Ascending aorta (tissue), 2 donors: ENCODE measurements at regions not wholly inside any gene's neighbourhood (a gene's known extent, or its start where the extent isn't known, plus 50 kb on each side); places are given as distances from the start of the nearest gene placed in this dataset.

Experiments used
- DNase-seq, 2 donors: peaks; one replicate each; pipeline ENCODE4 v3.0.0-alpha.2; 2019; ENCODE audit warnings: low spot score in 2 of 2
- H3K27ac ChIP-seq, 2 donors: fragments of 200-600 bp; sonication (generic); one replicate each; pipeline ENCODE4 v1.5.1; 2016 to 2017; ENCODE audit warnings: mild to moderate bottlenecking in 1 of 2
- H3K27me3 ChIP-seq: fragments of 200-600 bp; sonication (generic); one replicate; pipeline ENCODE4 v1.5.1; 2017
- H3K36me3 ChIP-seq, 2 donors: fragments of 200-600 bp; sonication (generic); one replicate each; pipeline ENCODE4 v1.5.1; 2016
- H3K4me1 ChIP-seq, 2 donors: fragments of 200-600 bp; sonication (generic); one replicate each; pipeline ENCODE4 v1.5.1; 2016 to 2017; ENCODE audit warnings: mild to moderate bottlenecking in 1 of 2
- H3K4me3 ChIP-seq, 2 donors: fragments of 200-600 bp; sonication (generic); one replicate each; pipeline ENCODE4 v1.5.1; 2016 to 2017; ENCODE audit warnings: mild to moderate bottlenecking in 1 of 2
- H3K9me3 ChIP-seq, 2 donors: fragments of 200-600 bp; sonication (generic); one replicate each; pipeline ENCODE4 v1.5.1; 2016
- CTCF ChIP-seq, 3 experiments: fragments of 200-600 bp in 2 of 3; fragments of 450-650 bp in 1 of 3; sonication (generic) in 2 of 3; IDR thresholded peaks; one replicate each; pipeline ENCODE4 v1.5.1; 2016 to 2019; ENCODE audit warnings: antibody characterized with exemption in 3 of 3, mild to moderate bottlenecking in 1 of 3, moderate library complexity in 1 of 3
- intact Hi-C: fragments of 100-400 bp; cut with DNase I; formaldehyde crosslinking; loops from one replicate; pipeline ENCODE4 v1.15.1; 2023

GRCh38 chr4:146061610-146062334 lies 113.7 kb upstream of the LSM6 start:
- DNase-seq, result no peak
- no peak for TF ChIP-seq CTCF (IDR thresholded peaks at IDR 0.05)
- H3K4me1 ChIP-seq, result no peaks in the 10 kb centered on the region
- no peaks in the 10 kb centered on the region for H3K36me3 ChIP-seq
- intact Hi-C loops, result no loop called here
- H3K4me3 ChIP-seq, result no peak overlapping the region
- H3K9me3 ChIP-seq, result no peaks in the 10 kb centered on the region
- no peaks in the 10 kb centered on the region for H3K27me3 ChIP-seq
- no peak overlapping the region for H3K27ac ChIP-seq

- intact Hi-C loops, result no loop called here
- DNase-seq, result no peak
- H3K27ac ChIP-seq, result no peak overlapping the region
- TF ChIP-seq CTCF (IDR thresholded peaks at IDR 0.05), result no peak
- H3K27me3 ChIP-seq, result no peaks in the 10 kb centered on the region
- H3K4me1 ChIP-seq, result no peaks in the 10 kb centered on the region
- H3K36me3 ChIP-seq, result no peaks in the 10 kb centered on the region
- H3K4me3 ChIP-seq, result no peak overlapping the region
- H3K9me3 ChIP-seq, result no peaks in the 10 kb centered on the region
These were observed 115.7 kb upstream of the LSM6 start for GRCh38 chr4:146059865-146060264.

- no peak for DNase-seq
- no peak overlapping the region for H3K27ac ChIP-seq
- no peak for TF ChIP-seq CTCF (IDR thresholded peaks at IDR 0.05)
- H3K27me3 ChIP-seq, result no peaks in the 10 kb centered on the region
- no peaks in the 10 kb centered on the region for H3K4me1 ChIP-seq
- no peak overlapping the region for H3K4me3 ChIP-seq
- H3K9me3 ChIP-seq, result no peaks in the 10 kb centered on the region
- no peaks in the 10 kb centered on the region for H3K36me3 ChIP-seq
- intact Hi-C loops, result no loop called here
These were observed 116.4 kb upstream of the LSM6 start for GRCh38 chr4:146059151-146059550.

GRCh38 chr4:146058531-146058930 lies 117.0 kb upstream of the LSM6 start:
- DNase-seq, result no peak
- Histone ChIP-seq H3K27me3 (no peaks in the 10 kb centered on the region), H3K4me1 (no peaks in the 10 kb centered on the region), H3K36me3 (no peaks in the 10 kb centered on the region), H3K27ac (no peak overlapping the region), H3K4me3 (no peak overlapping the region), H3K9me3 (no peaks in the 10 kb centered on the region)
- intact Hi-C loops, result no loop called here
- TF ChIP-seq CTCF (IDR thresholded peaks at IDR 0.05), result no peak

- Histone ChIP-seq H3K9me3 (no peaks in the 10 kb centered on the region), H3K4me1 (peaks cover 0 to 8% of the 10 kb centered on the region in 2 donors), H3K4me3 (no peak overlapping the region), H3K27me3 (no peaks in the 10 kb centered on the region), H3K27ac (no peak overlapping the region), H3K36me3 (no peaks in the 10 kb centered on the region)
- TF ChIP-seq CTCF (IDR thresholded peaks at IDR 0.05), result no peak
- intact Hi-C loops, result loop anchor here (5.0 kb wide), 1 partner anchor 112 kb away; no protein-coding TSS in a partner anchor
- DNase-seq, result no peak
These were observed 116.1 kb upstream of the ZNF827 start for GRCh38 chr4:146054676-146055075.
